ENCODE measurements at regions not wholly inside any gene's neighbourhood (a gene's known extent, or its start where the extent isn't known, plus 50 kb on each side); places are given as distances from the start of the nearest gene placed in this dataset.

GRCh38 chr16:87125206-87126155, 191.7 kb downstream of the C16orf95 start:
- Mint-ChIP-seq H3K27ac (no peak overlapping the region), H3K9me3 (no peaks in the 10 kb centered on the region), H3K4me3 (no peak overlapping the region), H3K36me3 (ENCODE audit: low read depth) (no peaks in the 10 kb centered on the region), H3K27me3 (peaks cover 3% of the 10 kb centered on the region), H3K4me1 (no peaks in the 10 kb centered on the region)
- ATAC-seq = no peak
- no peak for DNase-seq

- Mint-ChIP-seq H3K36me3 (ENCODE audit: low read depth) (no peaks in the 10 kb centered on the region), H3K9me3 (no peaks in the 10 kb centered on the region), H3K27me3 (peaks cover 3% of the 10 kb centered on the region), H3K4me3 (no peak overlapping the region), H3K4me1 (no peaks in the 10 kb centered on the region), H3K27ac (no peak overlapping the region)
- ATAC-seq = no peak
- DNase-seq = no peak
These were observed 190.7 kb downstream of the C16orf95 start for GRCh38 chr16:87126403-87127025.

- H3K36me3 Mint-ChIP-seq (ENCODE audit: low read depth) = no peaks in the 10 kb centered on the region
- no peaks in the 10 kb centered on the region for H3K4me1 Mint-ChIP-seq
These were observed 190.0 kb downstream of the C16orf95 start for GRCh38 chr16:87127061-87127765.

GRCh38 chr16:87127766-87128147, 189.4 kb downstream of the C16orf95 start:
- DNase-seq (no peak), ATAC-seq (no peak)
- H3K36me3 Mint-ChIP-seq (ENCODE audit: low read depth) = no peaks in the 10 kb centered on the region
- no peaks in the 10 kb centered on the region for H3K27me3 Mint-ChIP-seq
- H3K4me3 Mint-ChIP-seq = no peak overlapping the region
- no peaks in the 10 kb centered on the region for H3K9me3 Mint-ChIP-seq
- H3K4me1 Mint-ChIP-seq = no peaks in the 10 kb centered on the region
- no peak overlapping the region for H3K27ac Mint-ChIP-seq

More at GRCh38 chr16:87127061-87127765, 190.0 kb downstream of the C16orf95 start:
- DNase-seq (no peak), ATAC-seq (no peak)
- H3K27ac Mint-ChIP-seq = no peak overlapping the region
- no peaks in the 10 kb centered on the region for H3K27me3 Mint-ChIP-seq
- no peaks in the 10 kb centered on the region for H3K9me3 Mint-ChIP-seq
- no peak overlapping the region for H3K4me3 Mint-ChIP-seq

- Mint-ChIP-seq H3K4me3 (no peak overlapping the region), H3K36me3 (ENCODE audit: low read depth) (no peaks in the 10 kb centered on the region), H3K4me1 (no peaks in the 10 kb centered on the region), H3K27me3 (no peaks in the 10 kb centered on the region), H3K9me3 (no peaks in the 10 kb centered on the region), H3K27ac (no peak overlapping the region)
- no peak for ATAC-seq
- no peak for DNase-seq
These were observed 187.4 kb downstream of the C16orf95 start for GRCh38 chr16:87129771-87130170.

GRCh38 chr16:87131061-87131995, 185.9 kb downstream of the C16orf95 start:
- H3K27ac Mint-ChIP-seq = no peak overlapping the region
- H3K4me3 Mint-ChIP-seq = no peak overlapping the region
- no peaks in the 10 kb centered on the region for H3K4me1 Mint-ChIP-seq
- no peaks in the 10 kb centered on the region for H3K27me3 Mint-ChIP-seq
- no peak for DNase-seq
- no peak for ATAC-seq
- H3K36me3 Mint-ChIP-seq (ENCODE audit: low read depth) = no peaks in the 10 kb centered on the region
- no peaks in the 10 kb centered on the region for H3K9me3 Mint-ChIP-seq

- no peak overlapping the region for H3K27ac Mint-ChIP-seq
- no peaks in the 10 kb centered on the region for H3K27me3 Mint-ChIP-seq
- no peaks in the 10 kb centered on the region for H3K4me1 Mint-ChIP-seq
- H3K9me3 Mint-ChIP-seq = no peaks in the 10 kb centered on the region
- DNase-seq (no peak), ATAC-seq (no peak)
- peaks cover 2% of the 10 kb centered on the region for H3K36me3 Mint-ChIP-seq (ENCODE audit: low read depth)
- no peak overlapping the region for H3K4me3 Mint-ChIP-seq
These were observed 185.2 kb downstream of the C16orf95 start for GRCh38 chr16:87131996-87132345.

- H3K36me3 Mint-ChIP-seq (ENCODE audit: low read depth) = peaks cover 2% of the 10 kb centered on the region
- H3K27me3 Mint-ChIP-seq = no peaks in the 10 kb centered on the region
- no peak overlapping the region for H3K4me3 Mint-ChIP-seq
- H3K4me1 Mint-ChIP-seq = no peaks in the 10 kb centered on the region
- DNase-seq = no peak
- no peak overlapping the region for H3K27ac Mint-ChIP-seq
- ATAC-seq = no peak
- no peaks in the 10 kb centered on the region for H3K9me3 Mint-ChIP-seq
These were observed 184.7 kb downstream of the C16orf95 start for GRCh38 chr16:87132361-87133014.

GRCh38 chr16:87133112-87133850, 183.9 kb downstream of the C16orf95 start:
- peaks cover 2% of the 10 kb centered on the region for H3K36me3 Mint-ChIP-seq (ENCODE audit: low read depth)
- H3K4me3 Mint-ChIP-seq = no peak overlapping the region
- H3K27me3 Mint-ChIP-seq = no peaks in the 10 kb centered on the region
- H3K27ac Mint-ChIP-seq = no peak overlapping the region
- H3K4me1 Mint-ChIP-seq = no peaks in the 10 kb centered on the region
- ATAC-seq (no peak), DNase-seq (no peak)
- H3K9me3 Mint-ChIP-seq = no peaks in the 10 kb centered on the region

- DNase-seq = no peak
- H3K27ac Mint-ChIP-seq = no peak overlapping the region
- peaks cover 2% of the 10 kb centered on the region for H3K36me3 Mint-ChIP-seq (ENCODE audit: low read depth)
- H3K27me3 Mint-ChIP-seq = no peaks in the 10 kb centered on the region
- no peak for ATAC-seq
- no peak overlapping the region for H3K4me3 Mint-ChIP-seq
- H3K4me1 Mint-ChIP-seq = no peaks in the 10 kb centered on the region
- H3K9me3 Mint-ChIP-seq = no peaks in the 10 kb centered on the region
These were observed 183.1 kb downstream of the C16orf95 start for GRCh38 chr16:87133966-87134627.

GRCh38 chr16:87134628-87134995, 182.6 kb downstream of the C16orf95 start:
- Mint-ChIP-seq H3K27ac (no peak overlapping the region), H3K9me3 (no peaks in the 10 kb centered on the region), H3K4me3 (no peak overlapping the region), H3K4me1 (no peaks in the 10 kb centered on the region), H3K36me3 (ENCODE audit: low read depth) (peaks cover 2% of the 10 kb centered on the region), H3K27me3 (no peaks in the 10 kb centered on the region)
- DNase-seq = no peak
- ATAC-seq = no peak

- H3K36me3 Mint-ChIP-seq (ENCODE audit: low read depth) = peaks cover 2% of the 10 kb centered on the region
- DNase-seq = no peak
- no peaks in the 10 kb centered on the region for H3K9me3 Mint-ChIP-seq
- H3K4me3 Mint-ChIP-seq = no peak overlapping the region
- no peak for ATAC-seq
- H3K4me1 Mint-ChIP-seq = no peaks in the 10 kb centered on the region
- no peaks in the 10 kb centered on the region for H3K27me3 Mint-ChIP-seq
- H3K27ac Mint-ChIP-seq = no peak overlapping the region
These were observed 181.8 kb downstream of the C16orf95 start for GRCh38 chr16:87135246-87136030.

Data from activated naive CD8-positive, alpha-beta T cell treated with anti-CD3 and anti-CD28 coated beads, Interleukin-2, amount 50 U/mL, for 24 hours (primary cell).